ENCODE measurements at regions not wholly inside any gene's neighbourhood (a gene's known extent, or its start where the extent isn't known, plus 50 kb on each side); places are given as distances from the start of the nearest gene placed in this dataset.

- no peak overlapping the region for H3K4me3 ChIP-seq
- H3K4me1 ChIP-seq, result no peaks in the 10 kb centered on the region
- TF ChIP-seq, protein P1, sequence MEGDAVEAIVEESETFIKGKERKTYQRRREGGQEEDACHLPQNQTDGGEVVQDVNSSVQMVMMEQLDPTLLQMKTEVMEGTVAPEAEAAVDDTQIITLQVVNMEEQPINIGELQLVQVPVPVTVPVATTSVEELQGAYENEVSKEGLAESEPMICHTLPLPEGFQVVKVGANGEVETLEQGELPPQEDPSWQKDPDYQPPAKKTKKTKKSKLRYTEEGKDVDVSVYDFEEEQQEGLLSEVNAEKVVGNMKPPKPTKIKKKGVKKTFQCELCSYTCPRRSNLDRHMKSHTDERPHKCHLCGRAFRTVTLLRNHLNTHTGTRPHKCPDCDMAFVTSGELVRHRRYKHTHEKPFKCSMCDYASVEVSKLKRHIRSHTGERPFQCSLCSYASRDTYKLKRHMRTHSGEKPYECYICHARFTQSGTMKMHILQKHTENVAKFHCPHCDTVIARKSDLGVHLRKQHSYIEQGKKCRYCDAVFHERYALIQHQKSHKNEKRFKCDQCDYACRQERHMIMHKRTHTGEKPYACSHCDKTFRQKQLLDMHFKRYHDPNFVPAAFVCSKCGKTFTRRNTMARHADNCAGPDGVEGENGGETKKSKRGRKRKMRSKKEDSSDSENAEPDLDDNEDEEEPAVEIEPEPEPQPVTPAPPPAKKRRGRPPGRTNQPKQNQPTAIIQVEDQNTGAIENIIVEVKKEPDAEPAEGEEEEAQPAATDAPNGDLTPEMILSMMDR (IDR thresholded peaks at IDR 0.05), result no peak
- TF ChIP-seq POLR2A (IDR thresholded peaks at IDR 0.05) (no peak), EP300 (IDR thresholded peaks at IDR 0.05) (no peak)
- H3K27ac ChIP-seq, result no peak overlapping the region
- peaks cover 0 to 7% (median under 1%) of the 10 kb centered on the region in 4 donors for H3K9me3 ChIP-seq
- 82 to 86% methylated on average over 18 of the region's 18 CpGs for WGBS, 2 donors
- H3K36me3 ChIP-seq, result no peaks in the 10 kb centered on the region
- no peak for DNase-seq (ENCODE audit: low spot score in 2 of 2)
- H3K27me3 ChIP-seq, result no peaks in the 10 kb centered on the region
These were observed 107.2 kb upstream of the PARD3B start for GRCh38 chr2:204437815-204438756.

DNA sequence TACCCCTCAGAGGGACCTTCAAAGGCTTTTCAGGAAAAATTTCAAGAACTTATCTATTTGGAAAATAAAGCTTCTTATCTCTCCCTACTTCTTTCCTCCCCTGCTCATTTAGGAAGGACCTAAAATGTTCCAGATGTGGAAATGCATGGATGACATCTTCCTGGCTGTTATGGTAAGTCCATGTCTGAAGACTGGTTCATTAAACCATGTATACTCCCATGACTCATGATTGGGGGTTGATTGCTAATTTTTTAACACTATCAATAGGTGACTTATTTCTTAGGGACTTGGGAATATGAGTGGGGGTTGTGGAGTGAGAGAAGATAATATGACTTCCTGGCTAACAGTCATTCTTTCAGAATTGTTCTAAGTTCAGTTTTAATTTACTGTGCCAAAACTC is 104.0 kb upstream of the PARD3B start:
- Histone ChIP-seq H3K4me1 (no peaks in the 10 kb centered on the region), H3K27ac (no peak overlapping the region), H3K9me3 (peaks cover 0 to 9% (median 0%) of the 10 kb centered on the region in 4 donors), H3K4me3 (no peak overlapping the region), H3K36me3 (no peaks in the 10 kb centered on the region), H3K27me3 (no peaks in the 10 kb centered on the region)
- TF ChIP-seq, protein P1 (IDR thresholded peaks at IDR 0.05), result no peak
- TF ChIP-seq POLR2A (IDR thresholded peaks at IDR 0.05), result no peak
- no peak for TF ChIP-seq EP300 (IDR thresholded peaks at IDR 0.05)
- no peak for DNase-seq (ENCODE audit: low spot score in 2 of 2)

DNA sequence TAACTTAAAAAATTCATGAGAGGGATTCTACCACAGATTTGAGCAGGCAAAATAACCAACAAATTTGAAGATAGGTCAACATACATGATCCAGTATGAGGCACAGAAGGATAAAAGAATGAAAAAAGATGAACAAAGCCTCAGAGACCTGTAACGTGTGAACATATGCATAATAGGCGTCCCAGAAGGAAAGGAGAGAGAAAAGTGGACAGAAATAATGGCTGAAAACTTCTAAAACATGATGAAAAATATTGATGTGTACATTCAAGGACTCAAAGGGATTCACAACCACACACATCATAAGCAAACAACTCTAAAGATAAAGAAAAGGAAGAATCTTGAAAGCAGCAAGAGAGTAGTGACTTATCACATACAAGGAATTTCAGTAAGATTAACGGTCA is 100.1 kb upstream of the PARD3B start:
- WGBS, 2 donors, result 93 to 96% methylated on average over 3 of the region's 3 CpGs
- H3K4me3 ChIP-seq, result no peak overlapping the region

DNA sequence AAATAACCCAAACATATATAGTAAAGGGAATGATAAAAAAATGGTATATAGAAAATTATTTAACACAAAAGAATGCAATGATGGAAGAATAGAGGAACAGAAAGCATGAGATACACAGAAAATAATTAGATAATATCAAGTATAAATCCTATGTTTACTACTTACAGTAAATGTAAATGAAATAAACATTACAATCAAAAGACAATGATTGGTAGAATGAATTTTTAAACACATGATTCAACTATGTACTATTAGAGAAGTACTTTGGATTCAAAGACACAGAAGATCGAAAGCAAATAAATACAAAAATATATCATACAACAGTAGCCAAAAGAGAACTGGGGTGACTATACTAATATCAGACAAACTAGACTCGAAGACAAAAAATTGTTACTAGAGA is 97.6 kb upstream of the PARD3B start:
- Histone ChIP-seq H3K27ac (no peak overlapping the region), H3K9me3 (peaks cover 0 to 11% (median 0%) of the 10 kb centered on the region in 4 donors), H3K4me3 (no peak overlapping the region), H3K4me1 (peaks cover 0 to 25% (median 4%) of the 10 kb centered on the region in 4 donors), H3K36me3 (no peaks in the 10 kb centered on the region), H3K27me3 (no peaks in the 10 kb centered on the region)
- TF ChIP-seq, protein P1 (IDR thresholded peaks at IDR 0.05), result no peak
- no peak for TF ChIP-seq EP300 (IDR thresholded peaks at IDR 0.05)
- no peak for TF ChIP-seq POLR2A (IDR thresholded peaks at IDR 0.05)
- WGBS, 2 donors, result 92 to 96% methylated on average over 2 of the region's 2 CpGs
- no peak for DNase-seq (ENCODE audit: low spot score in 2 of 2)

More for the DNA sequence above, 100.1 kb upstream of the PARD3B start:
- Histone ChIP-seq H3K27ac (no peak overlapping the region), H3K27me3 (no peaks in the 10 kb centered on the region), H3K9me3 (peaks cover 0 to 11% (median 0%) of the 10 kb centered on the region in 4 donors), H3K36me3 (no peaks in the 10 kb centered on the region), H3K4me1 (peaks cover 0 to 7% (median 0%) of the 10 kb centered on the region in 4 donors)
- TF ChIP-seq, protein P1 (IDR thresholded peaks at IDR 0.05), result no peak
- TF ChIP-seq EP300 (IDR thresholded peaks at IDR 0.05), result no peak
- no peak for TF ChIP-seq POLR2A (IDR thresholded peaks at IDR 0.05)
- DNase-seq (ENCODE audit: low spot score in 2 of 2), result no peak

GRCh38 chr2:204449977-204450376 is 95.3 kb upstream of the PARD3B start:
- no peak overlapping the region for H3K4me3 ChIP-seq
- 56 to 65% methylated on average over 3 of the region's 3 CpGs for WGBS, 2 donors
- H3K4me1 ChIP-seq, result peaks cover 0 to 42% (median 8%) of the 10 kb centered on the region in 4 donors
- H3K9me3 ChIP-seq, result peaks cover 0 to 11% (median 0%) of the 10 kb centered on the region in 4 donors
- no peak overlapping the region for H3K27ac ChIP-seq
- H3K27me3 ChIP-seq, result no peaks in the 10 kb centered on the region
- TF ChIP-seq, protein P1 (IDR thresholded peaks at IDR 0.05), result no peak
- TF ChIP-seq EP300 (IDR thresholded peaks at IDR 0.05) (no peak), POLR2A (IDR thresholded peaks at IDR 0.05) (no peak)
- H3K36me3 ChIP-seq, result no peaks in the 10 kb centered on the region
- no peak for DNase-seq (ENCODE audit: low spot score in 2 of 2)
